ENCODE measurements at regions not wholly inside any gene's neighbourhood (a gene's known extent, or its start where the extent isn't known, plus 50 kb on each side); places are given as distances from the start of the nearest gene placed in this dataset.

DNA sequence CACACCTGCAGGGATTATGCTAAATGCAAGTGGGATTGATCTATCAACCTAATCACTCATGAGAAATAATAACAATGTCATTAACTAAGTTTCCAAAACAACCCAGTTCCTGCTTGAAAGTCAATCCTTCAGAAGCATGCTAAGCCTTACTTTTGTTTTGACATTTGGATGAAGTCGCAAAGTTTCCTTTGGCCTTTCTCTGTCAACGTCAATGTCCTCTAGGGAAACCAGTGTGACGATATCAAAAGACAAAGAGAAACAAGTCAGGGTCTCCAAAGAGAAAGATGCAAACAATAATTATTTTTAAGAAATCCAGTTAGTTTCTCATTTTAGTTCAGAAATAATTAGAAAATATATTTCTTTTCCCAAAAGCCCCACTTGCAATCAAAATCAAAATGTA, 86.7 kb upstream of the SRD5A3 start:
- no peak overlapping the region for H3K27ac ChIP-seq (replicated peaks)
- TF ChIP-seq, protein P1, sequence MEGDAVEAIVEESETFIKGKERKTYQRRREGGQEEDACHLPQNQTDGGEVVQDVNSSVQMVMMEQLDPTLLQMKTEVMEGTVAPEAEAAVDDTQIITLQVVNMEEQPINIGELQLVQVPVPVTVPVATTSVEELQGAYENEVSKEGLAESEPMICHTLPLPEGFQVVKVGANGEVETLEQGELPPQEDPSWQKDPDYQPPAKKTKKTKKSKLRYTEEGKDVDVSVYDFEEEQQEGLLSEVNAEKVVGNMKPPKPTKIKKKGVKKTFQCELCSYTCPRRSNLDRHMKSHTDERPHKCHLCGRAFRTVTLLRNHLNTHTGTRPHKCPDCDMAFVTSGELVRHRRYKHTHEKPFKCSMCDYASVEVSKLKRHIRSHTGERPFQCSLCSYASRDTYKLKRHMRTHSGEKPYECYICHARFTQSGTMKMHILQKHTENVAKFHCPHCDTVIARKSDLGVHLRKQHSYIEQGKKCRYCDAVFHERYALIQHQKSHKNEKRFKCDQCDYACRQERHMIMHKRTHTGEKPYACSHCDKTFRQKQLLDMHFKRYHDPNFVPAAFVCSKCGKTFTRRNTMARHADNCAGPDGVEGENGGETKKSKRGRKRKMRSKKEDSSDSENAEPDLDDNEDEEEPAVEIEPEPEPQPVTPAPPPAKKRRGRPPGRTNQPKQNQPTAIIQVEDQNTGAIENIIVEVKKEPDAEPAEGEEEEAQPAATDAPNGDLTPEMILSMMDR (IDR thresholded peaks at IDR 0.05; ENCODE audit: borderline replicate concordance): no peak
- H3K4me3 ChIP-seq: no peak overlapping the region
- H3K4me1 ChIP-seq: peaks cover 30% of the 10 kb centered on the region
- H3K9me3 ChIP-seq (replicated peaks): peaks cover 7% of the 10 kb centered on the region
- H3K36me3 ChIP-seq: no peaks in the 10 kb centered on the region
- intact Hi-C loops (cut with micrococcal nuclease): no loop called here
- no peaks in the 10 kb centered on the region for H3K27me3 ChIP-seq (ENCODE audit: low read depth)
- DNase-seq: no peak

DNA sequence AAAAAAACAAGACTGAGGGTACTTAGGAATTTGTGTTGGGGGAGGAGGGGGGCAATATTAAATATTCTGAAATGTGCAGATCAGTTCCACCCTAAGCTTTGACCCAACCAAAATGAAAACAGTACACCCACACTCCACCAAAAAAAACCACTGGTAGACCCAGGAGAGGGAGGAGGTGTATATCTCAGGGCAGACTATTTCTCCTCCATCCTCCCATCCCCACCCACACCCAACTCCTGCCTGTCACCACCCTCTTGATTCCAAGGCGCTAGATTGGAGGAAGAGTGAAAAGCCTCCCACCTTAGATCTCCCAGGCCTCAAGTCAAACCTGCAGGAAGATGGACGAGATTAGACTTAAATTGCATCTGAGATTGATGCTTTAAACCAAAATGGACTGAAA, 76.6 kb upstream of the SRD5A3 start:
- Histone ChIP-seq H3K4me3 (no peak overlapping the region), H3K4me1 (no peaks in the 10 kb centered on the region), H3K27ac (replicated peaks) (no peak overlapping the region), H3K9me3 (replicated peaks) (no peaks in the 10 kb centered on the region), H3K27me3 (ENCODE audit: low read depth) (no peaks in the 10 kb centered on the region), H3K36me3 (no peaks in the 10 kb centered on the region)
- DNase-seq: no peak
- intact Hi-C loops (cut with micrococcal nuclease): no loop called here
- TF ChIP-seq, protein P1 (IDR thresholded peaks at IDR 0.05; ENCODE audit: borderline replicate concordance): no peak

DNA sequence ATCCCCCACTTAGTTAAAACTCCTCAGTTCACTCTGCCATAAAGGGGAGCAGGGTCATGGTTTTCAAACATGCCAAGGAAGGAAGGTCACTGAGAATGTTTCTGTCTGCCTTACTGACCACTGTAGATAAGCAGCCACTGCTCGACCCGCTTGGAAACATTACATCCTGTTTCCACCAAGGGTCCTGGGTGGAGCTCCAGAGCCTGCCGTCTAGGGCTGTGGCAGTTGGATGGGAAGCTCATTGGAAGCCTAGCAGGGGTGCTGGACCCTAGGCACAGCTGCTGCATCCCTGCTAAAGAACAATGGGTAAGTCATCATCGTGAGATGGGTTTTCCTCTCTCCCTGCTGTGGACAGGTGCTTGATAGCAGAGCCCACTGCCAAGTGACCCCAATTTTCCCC, 76.0 kb upstream of the SRD5A3 start:
- Histone ChIP-seq H3K4me3 (no peak overlapping the region), H3K9me3 (replicated peaks) (no peaks in the 10 kb centered on the region), H3K36me3 (no peaks in the 10 kb centered on the region), H3K27me3 (ENCODE audit: low read depth) (no peaks in the 10 kb centered on the region), H3K4me1 (no peaks in the 10 kb centered on the region), H3K27ac (replicated peaks) (no peak overlapping the region)
- DNase-seq: no peak
- TF ChIP-seq, protein P1 (IDR thresholded peaks at IDR 0.05; ENCODE audit: borderline replicate concordance): no peak
- intact Hi-C loops (cut with micrococcal nuclease): no loop called here

DNA sequence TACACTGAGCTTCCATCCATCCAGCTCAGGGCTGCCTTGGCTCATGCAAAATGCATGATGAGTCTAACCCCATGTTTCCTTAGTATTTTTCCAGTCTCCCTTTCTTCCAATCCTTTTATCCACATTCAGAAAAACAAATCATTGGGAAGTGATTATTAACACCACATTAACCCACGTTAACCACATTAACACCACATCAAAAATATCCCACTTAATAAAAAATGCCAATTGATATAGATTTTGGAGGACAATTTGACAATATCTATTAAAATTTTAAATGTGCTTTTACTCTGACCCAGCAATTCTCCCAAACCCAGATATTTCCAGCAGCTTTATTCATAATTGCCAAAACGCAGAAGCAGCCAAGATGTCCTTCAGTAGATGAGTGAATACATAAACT, 75.6 kb upstream of the SRD5A3 start:
- TF ChIP-seq, protein P1 (IDR thresholded peaks at IDR 0.05; ENCODE audit: borderline replicate concordance): no peak
- intact Hi-C loops (cut with micrococcal nuclease): no loop called here
- no peak for DNase-seq
- Histone ChIP-seq H3K36me3 (no peaks in the 10 kb centered on the region), H3K4me1 (no peaks in the 10 kb centered on the region), H3K4me3 (no peak overlapping the region), H3K27ac (replicated peaks) (no peak overlapping the region), H3K9me3 (replicated peaks) (no peaks in the 10 kb centered on the region), H3K27me3 (ENCODE audit: low read depth) (no peaks in the 10 kb centered on the region)

DNA sequence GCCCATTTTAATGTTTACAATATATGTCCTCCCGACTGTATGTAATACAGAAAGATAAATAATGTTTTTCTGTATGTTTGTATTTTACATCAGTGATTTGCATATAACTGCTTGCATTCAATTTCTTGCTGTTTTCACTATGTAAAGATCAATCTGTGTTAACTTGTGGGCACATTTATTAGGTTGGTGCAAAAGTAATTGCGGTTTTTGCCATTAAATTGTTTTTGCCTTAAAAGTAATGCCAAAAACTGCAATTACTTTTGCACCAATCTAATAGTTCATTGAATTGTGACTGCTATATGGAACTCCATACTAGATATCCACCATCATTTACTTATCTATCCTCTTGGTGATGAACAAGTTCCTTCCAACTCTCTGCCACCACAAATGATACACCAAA, 73.9 kb upstream of the SRD5A3 start:
- Histone ChIP-seq H3K27ac (replicated peaks) (no peak overlapping the region), H3K27me3 (ENCODE audit: low read depth) (no peaks in the 10 kb centered on the region), H3K4me1 (no peaks in the 10 kb centered on the region), H3K36me3 (no peaks in the 10 kb centered on the region), H3K9me3 (replicated peaks) (no peaks in the 10 kb centered on the region), H3K4me3 (no peak overlapping the region)
- TF ChIP-seq, protein P1 (IDR thresholded peaks at IDR 0.05; ENCODE audit: borderline replicate concordance): no peak
- intact Hi-C loops (cut with micrococcal nuclease): no loop called here
- DNase-seq: no peak

DNA sequence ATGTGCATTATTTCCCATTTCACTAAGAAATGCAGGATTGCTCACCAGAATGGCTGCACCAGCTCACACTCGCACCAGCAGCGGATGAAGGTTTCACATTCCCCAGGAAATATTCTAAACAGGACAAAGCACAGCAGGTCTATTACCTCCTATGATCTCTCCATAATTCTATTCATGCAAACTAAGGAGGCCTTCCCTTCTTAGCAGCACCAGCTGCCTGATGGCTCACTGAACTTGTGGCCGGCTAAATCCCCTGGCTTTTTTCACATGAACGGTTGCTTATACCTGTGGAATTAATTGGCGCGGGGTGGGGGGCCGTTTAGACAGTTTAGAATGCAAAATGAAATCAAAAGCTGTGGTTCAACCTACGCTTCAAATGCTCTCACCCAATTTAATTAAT, 73.5 kb upstream of the SRD5A3 start:
- H3K9me3 ChIP-seq (replicated peaks): no peaks in the 10 kb centered on the region
- no peak overlapping the region for H3K27ac ChIP-seq (replicated peaks)
- no peaks in the 10 kb centered on the region for H3K27me3 ChIP-seq (ENCODE audit: low read depth)
- DNase-seq: no peak
- H3K4me1 ChIP-seq: no peaks in the 10 kb centered on the region
- TF ChIP-seq, protein P1 (IDR thresholded peaks at IDR 0.05; ENCODE audit: borderline replicate concordance): no peak
- H3K4me3 ChIP-seq: no peak overlapping the region
- no peaks in the 10 kb centered on the region for H3K36me3 ChIP-seq
- intact Hi-C loops (cut with micrococcal nuclease): no loop called here

All from left ventricle myocardium inferior (tissue), 1 donor.